Bronchial epithelial cell (primary cell): ENCODE measurements at regions not wholly inside any gene's neighbourhood (a gene's known extent, or its start where the extent isn't known, plus 50 kb on each side); places are given as distances from the start of the nearest gene placed in this dataset.

ENCODE experiments used
- DNase-seq: peaks from one replicate; pipeline ENCODE4 v3.0.0-alpha.2; 2010; ENCODE audit warnings: low read depth
- FAIRE-seq: peaks from 2 replicates; lab custom pipeline; 2011; peaks lifted over from hg19 to GRCh38; lab: Jason Lieb, UNC
- H3K27me3 ChIP-seq: 2 replicates; pipeline ENCODE4 v1.5.1; 2011; ENCODE audit warnings: low read length; ENCODE audit not compliant: control insufficient read depth, insufficient read depth
- H3K36me3 ChIP-seq: 2 replicates; pipeline ENCODE4 v1.5.1; 2011; ENCODE audit warnings: low read length; ENCODE audit not compliant: control insufficient read depth, insufficient read depth
- H3K4me3 ChIP-seq: 2 replicates; pipeline ENCODE4 v1.5.1; 2011; ENCODE audit warnings: mild to moderate bottlenecking, low read depth, low read length, control low read depth
- CTCF ChIP-seq: IDR thresholded peaks from 2 replicates; pipeline ENCODE4 v1.5.1; 2011; ENCODE audit warnings: mild to moderate bottlenecking, moderate library complexity, low read length, control low read depth, inconsistent platforms; ENCODE audit not compliant: insufficient read depth, severe bottlenecking

DNA sequence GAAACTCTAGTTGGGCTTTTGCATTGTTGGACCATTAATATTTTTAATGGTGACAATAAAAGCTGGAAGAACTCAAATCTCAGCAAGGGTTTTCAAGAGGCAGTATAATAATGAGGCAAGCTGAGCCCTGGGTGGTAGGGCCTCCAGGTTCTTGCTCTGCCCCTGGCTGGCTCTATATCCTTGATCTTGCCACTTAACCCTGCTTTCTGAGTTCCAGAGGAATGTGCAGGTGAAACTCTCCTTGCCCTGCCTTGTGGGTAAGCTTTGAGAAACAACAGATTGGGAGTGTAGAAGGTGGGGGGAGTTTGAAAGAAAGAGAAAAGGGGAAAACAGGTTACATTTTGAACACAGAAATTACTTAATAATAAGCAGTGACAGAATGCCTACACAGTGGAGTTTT, 103.3 kb upstream of the MAP4K3 start:
- DNase-seq (no peak), FAIRE-seq (no peak)
- Histone ChIP-seq H3K4me3 (no peak overlapping the region), H3K27me3 (no peaks in the 10 kb centered on the region), H3K36me3 (no peaks in the 10 kb centered on the region)
- no peak for TF ChIP-seq CTCF

GRCh38 chr2:39541011-39541930, 104.2 kb upstream of the MAP4K3 start:
- FAIRE-seq (no peak), DNase-seq (no peak)
- no peak for TF ChIP-seq CTCF
- Histone ChIP-seq H3K4me3 (no peak overlapping the region), H3K27me3 (no peaks in the 10 kb centered on the region), H3K36me3 (no peaks in the 10 kb centered on the region)

DNA sequence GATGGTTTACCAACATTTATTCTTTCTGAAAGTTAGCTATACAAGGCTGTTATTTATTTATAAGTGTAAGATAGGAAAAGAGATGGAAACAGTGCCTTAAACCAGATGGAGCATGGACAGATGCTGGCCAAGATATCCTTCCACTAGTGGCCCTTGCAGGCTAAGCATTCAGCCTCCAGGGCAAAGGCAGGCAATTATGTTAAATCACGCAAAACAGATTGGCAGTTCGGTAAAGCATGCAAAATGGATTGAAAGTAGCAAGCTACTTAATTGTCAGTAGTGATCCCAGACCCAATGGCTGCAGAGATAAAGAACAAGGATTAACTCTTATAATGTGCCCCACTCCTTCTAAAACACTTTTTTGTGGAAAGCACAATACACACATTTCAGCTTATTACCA, 105.4 kb upstream of the MAP4K3 start:
- no peak for DNase-seq
- H3K27me3 ChIP-seq, result no peaks in the 10 kb centered on the region
- FAIRE-seq, result no peak

DNA sequence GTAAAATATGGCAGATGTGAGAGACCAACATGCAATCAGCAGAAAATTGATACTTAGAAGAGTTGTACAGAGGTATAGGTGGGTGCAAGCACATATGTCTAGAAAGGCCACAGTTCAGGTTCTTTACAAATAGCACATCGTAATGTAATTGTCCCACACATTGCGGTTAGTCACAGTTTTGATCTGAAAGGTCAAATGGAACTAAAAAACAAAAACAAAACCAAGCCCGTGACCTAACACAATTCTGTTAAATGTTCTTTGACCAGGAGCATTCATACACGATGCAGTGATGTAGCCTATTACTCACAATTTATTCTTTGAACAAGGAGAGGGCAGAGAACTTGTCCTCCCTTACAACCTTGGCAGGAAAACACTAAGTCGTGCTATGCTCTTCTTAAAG, 108.9 kb upstream of the MAP4K3 start:
- FAIRE-seq, result no peak
- no peak for DNase-seq
- no peak overlapping the region for H3K4me3 ChIP-seq
- H3K36me3 ChIP-seq, result no peaks in the 10 kb centered on the region
- no peak for TF ChIP-seq CTCF
- no peaks in the 10 kb centered on the region for H3K27me3 ChIP-seq

More for the DNA sequence above, 105.4 kb upstream of the MAP4K3 start:
- TF ChIP-seq CTCF, result no peak
- no peaks in the 10 kb centered on the region for H3K36me3 ChIP-seq
- H3K4me3 ChIP-seq, result no peak overlapping the region

DNA sequence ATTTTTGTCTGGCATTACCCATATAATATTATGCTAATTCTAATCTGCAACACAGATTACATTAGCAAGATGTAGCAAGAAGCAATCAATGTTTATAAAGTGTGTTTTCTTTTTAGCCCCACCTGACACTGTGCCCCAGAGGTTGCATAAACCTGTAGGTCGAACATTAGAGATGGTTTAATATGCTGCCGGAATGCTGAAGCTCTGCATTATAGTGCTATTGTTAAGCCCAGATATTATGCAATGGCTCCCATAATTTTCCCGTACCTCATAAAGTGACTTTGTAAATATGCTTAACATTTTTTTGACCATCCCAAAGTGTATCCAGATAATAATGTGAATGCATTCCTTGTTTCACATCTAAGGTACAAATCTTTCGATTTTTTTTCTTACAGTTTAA, 109.3 kb upstream of the MAP4K3 start:
- no peak for DNase-seq
- Histone ChIP-seq H3K27me3 (no peaks in the 10 kb centered on the region), H3K36me3 (no peaks in the 10 kb centered on the region), H3K4me3 (no peak overlapping the region)
- FAIRE-seq, result no peak
- TF ChIP-seq CTCF, result no peak

GRCh38 chr2:39546937-39547336, 109.9 kb upstream of the MAP4K3 start:
- no peak for FAIRE-seq
- Histone ChIP-seq H3K36me3 (no peaks in the 10 kb centered on the region), H3K4me3 (no peak overlapping the region)

More at GRCh38 chr2:39546937-39547336, 109.9 kb upstream of the MAP4K3 start:
- TF ChIP-seq CTCF, result no peak
- H3K27me3 ChIP-seq, result no peaks in the 10 kb centered on the region
- DNase-seq, result peak; percentile 73
